Naive B cell (primary cell): ENCODE measurements at regions not wholly inside any gene's neighbourhood (a gene's known extent, or its start where the extent isn't known, plus 50 kb on each side); places are given as distances from the start of the nearest gene placed in this dataset.

Source experiments
- ATAC-seq, 2 donors: fragments of 150-1000 bp; cut with Tn5 transposase; 2 replicates each; pipeline ENCODE4 v1.10.0; 2021; ENCODE audit warnings: low read depth in 2 of 2, mild to moderate bottlenecking in 2 of 2, moderate library complexity in 2 of 2
- DNase-seq: peaks from one replicate; pipeline ENCODE4 v3.0.0; 2022
- H3K27ac Mint-ChIP-seq, 6 donors: one replicate each; pipeline ENCODE4 v1.8.0; 2020 to 2022; ENCODE audit warnings: mild to moderate bottlenecking in 6 of 6, mixed read lengths in 6 of 6, moderate library complexity in 5 of 6, inconsistent platforms in 2 of 6
- H3K27me3 Mint-ChIP-seq, 3 donors: one replicate each; pipeline ENCODE4 v1.8.0; 2021 to 2022; ENCODE audit warnings: mixed read lengths in 3 of 3, mild to moderate bottlenecking in 1 of 3
- H3K36me3 Mint-ChIP-seq, 2 donors: one replicate each; pipeline ENCODE4 v1.8.0; 2020 to 2022; ENCODE audit warnings: mixed read lengths in 2 of 2, inconsistent platforms in 1 of 2, mild to moderate bottlenecking in 1 of 2
- H3K4me1 Mint-ChIP-seq, 3 donors: one replicate each; pipeline ENCODE4 v1.8.0; 2020 to 2022; ENCODE audit warnings: mixed read lengths in 3 of 3, inconsistent platforms in 1 of 3, mild to moderate bottlenecking in 1 of 3, moderate library complexity in 1 of 3
- H3K4me3 Mint-ChIP-seq, 8 donors: one replicate each; pipeline ENCODE4 v1.8.0; 2020 to 2022; ENCODE audit warnings: mild to moderate bottlenecking in 8 of 8, mixed read lengths in 8 of 8, moderate library complexity in 8 of 8, inconsistent platforms in 2 of 8
- H3K9me3 Mint-ChIP-seq, 7 donors: one replicate each; pipeline ENCODE4 v1.8.0; 2020 to 2022; ENCODE audit warnings: mixed read lengths in 7 of 7, mild to moderate bottlenecking in 5 of 7, inconsistent platforms in 2 of 7, moderate library complexity in 1 of 7

DNA sequence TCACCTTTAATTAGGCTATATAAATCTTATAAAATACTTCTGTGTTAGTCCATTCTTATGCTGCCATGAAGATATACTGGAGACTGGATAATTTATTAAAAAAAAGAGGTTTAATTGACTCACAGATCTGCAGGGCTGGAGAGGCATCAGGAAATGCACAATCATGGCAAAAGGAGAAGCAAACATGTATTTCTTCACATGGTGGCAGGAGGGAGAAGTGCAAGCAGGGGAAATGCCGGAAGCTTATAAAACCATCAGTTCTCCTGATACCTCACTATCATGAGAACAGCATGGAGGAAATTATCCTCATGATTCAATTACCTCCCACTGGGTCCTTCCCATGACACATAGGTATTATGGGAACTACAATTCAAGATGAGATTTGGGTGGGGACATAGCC lies 504.4 kb downstream of the RIT2 start:
- DNase-seq, result no peak
- ATAC-seq, result no peak
- Mint-ChIP-seq H3K36me3 (no peaks in the 10 kb centered on the region), H3K27me3 (no peaks in the 10 kb centered on the region), H3K27ac (no peak overlapping the region), H3K9me3 (peaks cover 0 to 6% (median 0%) of the 10 kb centered on the region in 7 donors), H3K4me1 (no peaks in the 10 kb centered on the region), H3K4me3 (no peak overlapping the region)

DNA sequence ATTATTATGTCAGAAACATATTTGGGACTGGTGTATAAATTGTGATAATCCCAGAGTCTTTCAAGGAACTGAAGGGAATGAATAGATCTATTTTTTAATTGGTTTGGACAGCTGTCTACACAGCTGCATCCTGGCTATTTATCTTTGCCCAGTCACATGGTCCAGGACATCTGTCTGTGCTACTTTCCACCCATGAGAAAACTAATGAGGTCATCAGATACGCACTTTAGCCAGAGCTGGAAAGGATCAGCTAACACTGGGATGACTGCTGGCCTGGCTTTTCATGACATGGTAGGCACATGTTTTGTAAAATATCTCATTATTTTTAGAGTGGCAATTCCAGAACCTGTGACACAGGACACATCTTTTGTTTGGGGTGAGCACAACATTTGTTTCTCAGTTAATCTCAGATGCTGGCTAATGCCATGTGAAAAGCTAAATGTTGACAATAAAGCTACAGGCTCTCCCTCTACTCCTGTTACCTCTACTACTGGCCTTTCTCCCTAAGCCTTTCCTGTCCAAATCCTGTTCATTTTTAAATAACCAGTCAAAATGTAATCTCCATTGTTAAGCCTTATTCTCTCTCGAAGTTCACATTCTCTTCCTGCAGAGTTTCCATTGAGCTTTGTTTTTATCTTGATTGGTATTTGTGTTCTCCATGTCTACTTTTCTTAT lies 500.7 kb downstream of the RIT2 start:
- ATAC-seq, result no peak
- Mint-ChIP-seq H3K9me3 (peaks cover 0 to 10% (median 2%) of the 10 kb centered on the region in 7 donors), H3K4me3 (no peak overlapping the region)

DNA sequence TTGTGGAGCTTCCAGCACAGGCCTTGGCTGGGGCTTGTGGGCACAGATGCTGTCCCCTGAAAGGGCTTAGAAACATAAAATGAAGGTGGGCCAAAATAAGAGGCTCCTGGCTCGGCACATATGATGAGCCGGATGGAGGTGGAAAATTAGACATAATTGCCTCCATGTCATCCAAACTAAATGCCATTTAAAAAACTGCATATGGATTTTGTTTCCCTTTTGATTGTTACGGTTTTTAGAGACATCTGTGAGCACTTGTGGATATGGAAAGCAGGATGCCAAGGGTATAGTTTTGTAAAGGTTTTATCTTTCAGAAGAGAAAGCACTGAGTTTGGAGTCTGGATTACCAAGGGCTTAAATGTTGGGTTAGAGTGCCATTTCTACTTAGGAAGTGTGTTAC lies 498.3 kb downstream of the RIT2 start:
- Mint-ChIP-seq H3K27me3 (peaks cover 0 to 3% (median 0%) of the 10 kb centered on the region in 3 donors), H3K4me3 (no peak overlapping the region), H3K9me3 (peaks cover 0 to 10% (median 2%) of the 10 kb centered on the region in 7 donors), H3K27ac (no peak overlapping the region), H3K36me3 (no peaks in the 10 kb centered on the region), H3K4me1 (no peaks in the 10 kb centered on the region)
- DNase-seq, result no peak
- ATAC-seq, result no peak

More for the DNA sequence above, 500.7 kb downstream of the RIT2 start:
- no peak for DNase-seq
- Mint-ChIP-seq H3K4me1 (no peaks in the 10 kb centered on the region), H3K27ac (no peak overlapping the region), H3K36me3 (no peaks in the 10 kb centered on the region), H3K27me3 (peaks cover 0 to 3% (median 0%) of the 10 kb centered on the region in 3 donors)

DNA sequence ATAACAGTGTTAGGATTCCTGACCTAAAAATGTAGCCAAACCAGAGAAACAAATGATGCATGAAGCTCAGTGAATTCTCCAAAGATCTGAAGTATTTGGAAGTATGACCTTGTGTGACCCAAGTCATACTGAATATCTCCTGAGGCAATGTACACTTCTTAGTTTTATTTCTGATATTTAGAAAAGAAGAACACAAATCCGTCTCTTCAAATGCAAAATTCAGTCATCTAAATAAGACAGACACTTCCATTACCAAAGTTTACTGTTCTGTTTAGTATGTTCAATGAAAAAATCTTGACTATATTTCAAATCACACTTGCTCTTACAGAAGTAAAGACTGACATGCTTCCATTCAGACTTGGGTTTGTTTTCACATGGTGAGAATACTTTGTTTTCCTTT lies 495.7 kb downstream of the RIT2 start:
- DNase-seq (no peak), ATAC-seq (no peak)
- peaks cover 0 to 11% (median 2%) of the 10 kb centered on the region in 7 donors for H3K9me3 Mint-ChIP-seq
- H3K36me3 Mint-ChIP-seq, result no peaks in the 10 kb centered on the region
- no peak overlapping the region for H3K27ac Mint-ChIP-seq
- H3K27me3 Mint-ChIP-seq, result peaks cover 0 to 3% (median 0%) of the 10 kb centered on the region in 3 donors
- no peak overlapping the region for H3K4me3 Mint-ChIP-seq
- no peaks in the 10 kb centered on the region for H3K4me1 Mint-ChIP-seq

DNA sequence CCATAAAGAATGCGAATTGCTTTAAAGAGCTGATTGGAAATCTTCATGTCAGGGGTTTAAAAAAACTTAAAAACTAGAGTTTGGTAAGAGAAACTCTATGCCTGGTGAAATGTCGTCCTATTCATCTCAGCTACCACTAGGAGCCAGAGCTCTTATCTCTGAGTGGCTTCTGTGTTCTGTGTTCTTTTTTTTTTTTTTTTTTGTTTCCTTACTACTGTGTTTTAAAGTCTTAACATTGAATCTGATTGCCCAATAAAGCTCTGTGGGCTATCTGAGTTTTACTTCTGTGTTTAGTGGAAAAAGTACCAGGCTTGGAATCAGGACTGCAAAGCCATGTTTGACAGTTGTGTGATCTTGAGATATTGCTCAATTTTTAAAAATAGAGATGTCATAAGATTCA lies 494.8 kb downstream of the RIT2 start:
- H3K27me3 Mint-ChIP-seq, result peaks cover 0 to 3% (median 0%) of the 10 kb centered on the region in 3 donors
- no peaks in the 10 kb centered on the region for H3K4me1 Mint-ChIP-seq
- DNase-seq (no peak), ATAC-seq (no peak)
- H3K9me3 Mint-ChIP-seq, result peaks cover 0 to 14% (median 2%) of the 10 kb centered on the region in 7 donors
- H3K4me3 Mint-ChIP-seq, result no peak overlapping the region
- no peaks in the 10 kb centered on the region for H3K36me3 Mint-ChIP-seq
- H3K27ac Mint-ChIP-seq, result no peak overlapping the region

DNA sequence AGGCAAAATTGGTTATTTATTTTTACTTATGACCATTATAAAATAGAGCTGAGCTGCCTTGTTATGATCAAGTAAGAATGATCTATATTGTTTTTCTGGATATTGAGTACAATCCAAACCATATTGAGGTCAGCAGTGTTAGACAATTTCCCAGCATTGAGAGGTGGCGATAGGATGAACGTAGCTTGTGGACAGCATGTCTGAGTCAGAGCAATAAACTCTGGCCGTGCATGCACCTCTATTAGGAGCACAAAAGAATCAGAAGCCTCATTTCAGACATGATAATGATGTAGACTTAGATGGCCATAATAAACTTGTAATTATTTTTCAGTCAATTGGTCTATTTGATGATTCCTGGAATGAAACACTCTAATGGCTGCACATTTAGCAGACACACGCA lies 491.6 kb downstream of the RIT2 start:
- no peak overlapping the region for H3K27ac Mint-ChIP-seq

DNA sequence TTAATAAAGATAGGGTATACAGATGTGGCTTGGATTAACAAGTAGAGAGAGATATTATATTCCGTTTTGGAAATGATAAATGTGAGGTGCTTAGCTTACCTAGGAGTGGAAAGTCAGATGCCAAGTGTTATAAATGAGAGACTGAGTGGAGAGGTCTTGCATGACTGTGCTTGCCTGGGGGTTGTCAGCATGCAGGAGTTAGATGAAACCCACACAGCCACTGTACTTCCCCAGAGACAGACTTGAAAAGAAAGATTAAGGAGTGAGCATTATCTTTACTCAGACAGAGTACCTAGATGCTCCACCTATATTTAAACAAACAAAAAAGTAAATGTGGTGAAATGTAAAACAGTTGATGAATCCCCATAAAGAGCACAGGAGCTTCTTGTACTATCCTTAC lies 482.7 kb downstream of the RIT2 start:
- Mint-ChIP-seq H3K4me3 (no peak overlapping the region), H3K27me3 (no peaks in the 10 kb centered on the region), H3K27ac (no peak overlapping the region), H3K9me3 (peaks cover 0 to 1% (median 0%) of the 10 kb centered on the region in 7 donors), H3K36me3 (no peaks in the 10 kb centered on the region), H3K4me1 (no peaks in the 10 kb centered on the region)
- no peak for ATAC-seq
- DNase-seq, result no peak

More for the DNA sequence above, 491.6 kb downstream of the RIT2 start:
- Mint-ChIP-seq H3K4me3 (no peak overlapping the region), H3K4me1 (no peaks in the 10 kb centered on the region), H3K36me3 (no peaks in the 10 kb centered on the region), H3K27me3 (no peaks in the 10 kb centered on the region), H3K9me3 (peaks cover 0 to 4% (median 0%) of the 10 kb centered on the region in 7 donors)
- ATAC-seq (no peak), DNase-seq (no peak)

DNA sequence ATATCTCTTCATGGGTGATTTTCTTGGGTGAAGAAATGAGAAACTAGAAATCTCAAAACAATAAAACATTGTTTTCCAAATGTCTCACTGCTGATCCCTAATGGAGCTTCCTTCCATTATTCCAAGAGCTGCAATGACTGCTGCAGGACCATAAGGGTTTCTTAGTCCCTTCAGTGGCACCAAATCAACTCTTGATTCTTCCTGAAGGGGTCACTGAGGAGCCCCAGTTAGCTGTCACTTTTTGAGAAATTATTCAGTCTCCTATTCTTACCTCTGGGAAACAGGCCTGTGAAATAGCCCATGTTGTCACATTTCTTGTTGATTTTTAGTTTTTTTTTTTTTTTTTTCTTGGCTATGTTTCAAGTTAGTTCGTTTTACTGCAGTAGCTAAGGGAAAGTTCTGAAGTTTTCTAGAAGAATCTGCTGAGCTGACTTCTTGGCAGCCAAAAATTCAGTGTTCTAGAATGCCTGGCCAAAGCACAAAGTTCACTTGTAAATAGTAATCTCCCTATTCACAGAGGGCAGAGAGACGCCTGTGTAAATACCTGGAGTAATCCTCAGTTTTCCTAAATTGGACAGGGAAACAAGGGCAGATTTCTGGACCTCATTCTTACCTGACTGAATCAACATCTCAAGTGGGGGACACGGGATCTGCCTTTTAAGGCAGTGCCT lies 480.0 kb downstream of the RIT2 start:
- Mint-ChIP-seq H3K4me3 (no peak overlapping the region), H3K4me1 (no peaks in the 10 kb centered on the region), H3K27ac (no peak overlapping the region), H3K36me3 (no peaks in the 10 kb centered on the region), H3K9me3 (peaks cover 0 to 6% (median 0%) of the 10 kb centered on the region in 7 donors), H3K27me3 (no peaks in the 10 kb centered on the region)
- ATAC-seq, result no peak
- no peak for DNase-seq

DNA sequence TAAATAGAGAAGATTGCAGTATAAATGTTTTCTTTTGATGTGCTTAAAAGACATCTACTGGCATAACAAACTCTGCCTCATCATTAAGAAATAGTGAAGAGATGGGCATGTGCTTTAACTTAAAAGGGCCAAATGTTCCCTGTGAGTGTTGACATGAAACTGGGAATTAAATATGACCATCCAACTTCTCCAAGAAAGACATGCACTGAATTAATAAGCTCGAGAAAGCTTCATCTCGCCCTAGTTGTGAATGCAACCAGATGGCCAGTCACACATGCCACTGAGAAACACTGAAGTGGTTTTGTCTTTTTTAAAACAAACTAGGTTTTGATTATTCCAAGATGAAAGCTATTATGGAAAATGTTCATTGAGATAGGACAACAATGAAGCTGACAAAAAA lies 479.2 kb downstream of the RIT2 start:
- Mint-ChIP-seq H3K9me3 (peaks cover 0 to 6% (median 0%) of the 10 kb centered on the region in 7 donors), H3K36me3 (no peaks in the 10 kb centered on the region), H3K4me1 (no peaks in the 10 kb centered on the region), H3K4me3 (no peak overlapping the region), H3K27me3 (no peaks in the 10 kb centered on the region), H3K27ac (no peak overlapping the region)
- DNase-seq (no peak), ATAC-seq (no peak)

DNA sequence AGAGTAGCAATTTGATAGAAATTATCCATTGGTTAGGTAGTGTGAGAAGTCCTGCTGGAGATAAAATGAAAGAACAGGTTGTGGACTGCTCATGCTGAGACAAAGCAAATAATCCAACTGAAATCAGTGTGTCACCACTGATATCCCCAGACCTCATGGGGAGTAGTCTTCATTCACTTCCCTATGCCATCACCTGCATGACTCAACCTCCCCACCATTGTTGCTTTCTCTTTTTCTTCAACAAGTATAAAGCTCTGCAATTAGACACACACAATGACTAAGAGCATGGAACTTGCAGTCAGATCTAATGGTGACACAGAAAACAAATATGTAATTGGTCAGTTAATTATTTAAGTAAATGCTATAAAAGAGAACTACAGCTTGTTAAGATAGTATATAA lies 475.3 kb downstream of the RIT2 start:
- Mint-ChIP-seq H3K27me3 (no peaks in the 10 kb centered on the region), H3K9me3 (peaks cover 0 to 6% (median 1%) of the 10 kb centered on the region in 7 donors), H3K36me3 (no peaks in the 10 kb centered on the region), H3K4me1 (no peaks in the 10 kb centered on the region), H3K4me3 (no peak overlapping the region), H3K27ac (no peak overlapping the region)
- DNase-seq, result no peak
- no peak for ATAC-seq

DNA sequence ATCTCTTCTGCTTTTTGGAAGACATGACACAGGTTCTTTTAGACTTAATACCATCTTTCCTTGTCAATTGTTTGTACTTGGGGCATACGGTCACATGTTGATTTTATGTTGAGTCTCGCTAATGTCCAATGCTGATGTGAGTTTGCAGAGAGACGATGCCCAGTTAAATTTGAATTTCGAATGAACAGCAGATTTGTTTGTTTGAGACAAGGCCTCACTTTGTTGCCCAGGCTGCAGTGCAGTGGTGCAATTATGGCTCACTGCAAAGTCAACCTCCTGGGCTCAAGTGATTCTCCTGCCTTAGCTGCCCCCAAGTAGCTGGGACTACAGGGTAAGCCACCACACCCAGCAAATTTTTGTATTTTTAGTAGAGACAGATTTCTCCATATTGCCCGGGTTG lies 473.5 kb downstream of the RIT2 start:
- peaks cover 0 to 7% (median 1%) of the 10 kb centered on the region in 7 donors for H3K9me3 Mint-ChIP-seq
- no peaks in the 10 kb centered on the region for H3K27me3 Mint-ChIP-seq
- DNase-seq (no peak), ATAC-seq (no peak)
- H3K4me3 Mint-ChIP-seq, result no peak overlapping the region
- no peaks in the 10 kb centered on the region for H3K36me3 Mint-ChIP-seq
- no peaks in the 10 kb centered on the region for H3K4me1 Mint-ChIP-seq
- no peak overlapping the region for H3K27ac Mint-ChIP-seq

DNA sequence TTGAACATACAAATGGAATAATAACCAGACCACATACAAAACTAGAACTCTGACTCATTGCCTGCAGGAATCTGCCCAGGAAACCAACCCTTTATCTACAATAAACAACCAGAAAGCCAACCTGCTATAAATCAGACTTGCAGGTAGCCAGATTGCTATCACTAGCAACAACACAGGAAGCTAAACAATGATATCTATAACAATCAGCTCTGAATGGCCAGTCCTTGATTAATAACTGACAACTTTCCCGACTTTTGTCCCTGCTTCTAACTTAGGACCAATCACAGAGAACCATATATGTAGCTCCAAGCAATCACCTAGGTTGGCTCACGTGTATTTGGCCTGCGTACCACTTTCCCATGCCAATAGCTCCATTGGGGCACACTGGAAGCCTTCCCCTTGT lies 470.8 kb downstream of the RIT2 start:
- DNase-seq (no peak), ATAC-seq (no peak)
- Mint-ChIP-seq H3K27ac (no peak overlapping the region), H3K9me3 (peaks cover 0 to 7% (median under 1%) of the 10 kb centered on the region in 7 donors), H3K4me3 (no peak overlapping the region), H3K27me3 (no peaks in the 10 kb centered on the region), H3K4me1 (no peaks in the 10 kb centered on the region), H3K36me3 (no peaks in the 10 kb centered on the region)

DNA sequence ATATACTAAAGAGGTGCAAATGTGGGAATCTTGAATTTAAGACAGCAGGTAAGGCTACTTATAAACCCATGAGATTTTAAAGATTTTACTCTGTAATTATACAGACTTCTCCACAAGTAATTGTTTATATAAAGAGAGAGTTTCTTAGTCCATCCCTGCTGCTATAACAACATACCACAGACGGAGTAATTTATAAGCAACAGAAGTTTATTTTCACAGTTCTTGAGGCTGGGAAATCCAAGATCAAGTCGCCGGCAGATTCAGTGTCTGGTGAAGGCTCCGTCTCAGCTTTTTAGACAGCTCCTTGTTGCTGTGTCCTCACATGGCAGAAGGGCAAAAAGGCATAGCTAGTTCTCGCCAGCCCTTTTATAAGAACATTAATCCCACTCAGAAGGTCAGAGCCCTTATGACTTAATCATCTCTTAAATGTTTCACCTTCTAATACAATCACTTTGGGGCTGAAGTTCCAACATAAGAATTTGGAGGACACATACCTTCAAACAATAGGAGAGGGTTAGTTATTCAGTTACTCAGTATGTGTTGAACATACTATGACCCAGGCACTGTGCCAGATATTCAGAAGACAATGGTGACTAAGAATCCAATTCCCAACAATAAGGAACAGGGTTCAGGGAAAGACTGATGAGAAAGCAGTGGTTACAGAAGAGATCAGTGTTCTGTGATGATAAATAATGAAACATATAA lies 466.0 kb downstream of the RIT2 start:
- Mint-ChIP-seq H3K4me1 (no peaks in the 10 kb centered on the region), H3K27ac (no peak overlapping the region), H3K36me3 (no peaks in the 10 kb centered on the region), H3K4me3 (no peak overlapping the region), H3K27me3 (no peaks in the 10 kb centered on the region), H3K9me3 (peaks cover 1 to 12% (median 4%) of the 10 kb centered on the region in 7 donors)
- ATAC-seq (no peak), DNase-seq (no peak)

DNA sequence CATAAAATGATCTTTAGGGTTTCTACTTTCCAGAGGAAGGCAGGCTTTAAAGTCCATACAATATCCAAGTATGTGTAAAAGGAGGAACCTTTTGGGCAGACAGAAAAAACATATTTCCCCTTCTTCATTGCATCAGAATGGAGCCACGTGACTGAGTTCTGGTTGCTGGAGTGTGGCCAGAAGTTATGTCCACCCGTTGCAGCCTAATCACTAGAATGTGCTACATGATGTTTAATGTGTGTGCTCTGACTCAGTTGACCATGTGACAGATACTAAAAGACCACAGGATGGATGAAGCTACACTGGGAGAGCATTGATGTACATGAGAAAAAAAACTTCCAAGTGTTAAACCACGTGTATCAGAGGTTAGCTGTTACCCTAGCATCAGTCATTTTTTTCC lies 460.9 kb downstream of the RIT2 start:
- H3K27me3 Mint-ChIP-seq, result no peaks in the 10 kb centered on the region
- no peak overlapping the region for H3K27ac Mint-ChIP-seq
- H3K9me3 Mint-ChIP-seq, result peaks cover 1 to 12% (median 4%) of the 10 kb centered on the region in 7 donors
- no peak overlapping the region for H3K4me3 Mint-ChIP-seq
- no peak for DNase-seq
- no peaks in the 10 kb centered on the region for H3K4me1 Mint-ChIP-seq
- no peaks in the 10 kb centered on the region for H3K36me3 Mint-ChIP-seq
- ATAC-seq, result no peak
